ENCODE measurements at regions not wholly inside any gene's neighbourhood (a gene's known extent, or its start where the extent isn't known, plus 50 kb on each side); places are given as distances from the start of the nearest gene placed in this dataset.

DNA sequence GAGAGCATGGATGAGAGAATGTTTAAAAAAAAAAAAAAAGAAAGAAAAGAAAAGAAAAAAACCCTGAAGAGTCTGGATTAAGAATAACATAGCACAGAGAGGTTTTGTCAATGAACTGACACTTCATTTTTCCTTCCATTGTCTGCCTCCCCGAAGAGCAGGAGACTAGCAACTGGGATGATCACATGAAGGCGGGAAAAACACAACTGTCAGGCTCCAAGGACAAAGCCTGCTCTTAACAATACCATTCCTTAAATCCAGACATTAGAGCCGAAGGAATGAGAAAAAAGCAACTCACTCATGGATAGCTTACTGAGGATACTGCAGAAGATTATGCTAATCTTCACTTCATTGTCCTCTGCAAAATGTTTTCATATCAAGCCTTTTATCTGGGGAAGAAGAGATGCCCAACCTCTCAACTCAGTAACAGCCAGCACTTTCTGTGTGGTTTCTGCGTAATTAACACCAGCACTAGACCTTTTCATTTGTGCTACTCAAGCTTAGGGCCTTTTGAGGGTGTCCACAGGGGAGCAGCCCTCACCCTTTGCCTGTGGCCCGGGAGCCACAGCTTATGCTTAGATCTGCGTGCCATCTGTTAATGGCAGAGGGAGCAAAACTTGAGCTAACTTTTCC is 182.3 kb downstream of the BARHL2 start:
- TF ChIP-seq CTCF (IDR thresholded peaks at IDR 0.05), result no peak

DNA sequence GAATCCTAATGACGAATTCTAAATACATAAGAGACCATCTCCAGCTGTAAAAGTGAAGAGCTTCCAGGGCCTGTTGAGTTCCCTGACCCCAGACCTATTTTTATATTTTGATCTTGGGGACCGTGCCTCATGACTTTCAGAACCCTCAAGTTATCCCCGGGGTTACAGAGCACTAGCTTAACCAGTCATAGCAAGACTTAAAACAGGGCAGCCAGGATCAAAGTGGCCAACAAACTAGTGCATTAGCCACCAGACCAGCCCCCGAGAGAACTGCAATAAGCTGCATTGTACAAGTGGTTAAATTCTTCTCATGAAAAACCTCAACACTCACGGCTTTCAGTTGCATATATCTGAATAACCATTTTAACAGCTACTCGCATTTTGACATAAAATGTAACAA is 183.0 kb downstream of the BARHL2 start:
- TF ChIP-seq CTCF (IDR thresholded peaks at IDR 0.05), result no peak

DNA sequence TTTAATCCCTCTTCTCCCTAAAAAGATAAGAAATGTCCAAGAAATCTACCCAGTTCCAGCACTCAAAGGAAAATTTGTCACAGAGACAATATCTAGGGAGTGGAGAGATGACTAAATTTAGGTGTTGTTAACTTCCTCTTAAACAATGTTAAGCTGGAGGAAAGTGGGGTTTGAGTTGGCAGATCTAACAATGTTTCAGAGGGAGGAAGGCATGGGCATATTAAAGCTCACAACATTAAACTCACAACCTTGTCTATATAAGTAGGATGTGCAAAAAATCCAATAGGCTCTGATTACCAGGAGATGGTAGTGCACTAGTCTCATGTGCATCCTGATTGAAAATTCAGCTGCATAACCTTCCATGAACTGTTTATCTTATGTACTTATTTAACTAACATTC is 190.1 kb downstream of the BARHL2 start:
- TF ChIP-seq CTCF (IDR thresholded peaks at IDR 0.05), result no peak

GRCh38 chr1:90522432-90522831 is 194.7 kb downstream of the BARHL2 start:
- TF ChIP-seq CTCF (IDR thresholded peaks at IDR 0.05), result no peak

GRCh38 chr1:90513956-90514355 is 203.1 kb downstream of the BARHL2 start:
- no peak for TF ChIP-seq CTCF (IDR thresholded peaks at IDR 0.05)

GRCh38 chr1:90512441-90512840 is 204.7 kb downstream of the BARHL2 start:
- no peak for TF ChIP-seq CTCF (IDR thresholded peaks at IDR 0.05)

DNA sequence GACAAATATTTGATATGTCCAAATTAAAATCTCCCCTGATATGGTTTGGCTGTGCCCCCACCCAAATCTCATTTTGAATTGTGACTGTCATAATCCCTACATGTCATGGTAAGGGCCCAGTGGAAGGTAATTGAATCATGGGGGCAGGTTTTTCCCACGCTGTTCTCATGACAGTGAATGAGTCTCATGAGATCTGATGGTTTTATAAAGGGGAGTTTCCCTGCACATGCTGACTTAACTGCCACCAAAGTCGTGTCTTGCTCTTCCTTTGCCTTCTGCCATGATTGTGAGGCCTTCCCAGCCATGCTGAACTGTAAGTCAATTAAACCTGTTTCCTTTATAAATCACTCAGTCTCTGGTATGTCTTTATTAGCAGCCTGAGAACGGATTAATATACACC is 207.0 kb downstream of the BARHL2 start:
- no peak for TF ChIP-seq CTCF (IDR thresholded peaks at IDR 0.05)
